GM12874 (cell line): ENCODE measurements at regions not wholly inside any gene's neighbourhood (a gene's known extent, or its start where the extent isn't known, plus 50 kb on each side); places are given as distances from the start of the nearest gene placed in this dataset.

Experiments
- CTCF ChIP-seq: IDR thresholded peaks from 2 replicates; pipeline ENCODE4 v1.5.1; 2011; ENCODE audit warnings: low read depth, mild to moderate bottlenecking, control low read depth, low read length, moderate library complexity; ENCODE audit not compliant: insufficient read depth

GRCh38 chr10:84704101-84704500 lies 375.7 kb downstream of the CCSER2 start:
- TF ChIP-seq CTCF: no peak

GRCh38 chr10:84706431-84706830 lies 378.0 kb downstream of the CCSER2 start:
- TF ChIP-seq CTCF: no peak

- no peak for TF ChIP-seq CTCF
These were observed 378.5 kb downstream of the CCSER2 start for GRCh38 chr10:84706875-84707274.

- TF ChIP-seq CTCF: peak; percentile 88
These were observed 387.5 kb downstream of the CCSER2 start for GRCh38 chr10:84715911-84716310.

GRCh38 chr10:84718877-84719616 lies 390.7 kb downstream of the CCSER2 start:
- no peak for TF ChIP-seq CTCF

- no peak for TF ChIP-seq CTCF
These were observed 391.3 kb downstream of the CCSER2 start for GRCh38 chr10:84719687-84720086.

GRCh38 chr10:84727398-84727797 lies 399.0 kb downstream of the CCSER2 start:
- TF ChIP-seq CTCF: no peak
